Body of pancreas (tissue), 4 donors: ENCODE measurements at regions not wholly inside any gene's neighbourhood (a gene's known extent, or its start where the extent isn't known, plus 50 kb on each side); places are given as distances from the start of the nearest gene placed in this dataset.

Source experiments
- ATAC-seq: fragments of 150-250 bp; one replicate; pipeline ENCODE4 v1.9.1; 2016
- DNase-seq, 4 donors: peaks; one replicate each; pipeline ENCODE4 v3.0.0-alpha.2; 2019
- H3K27ac ChIP-seq, 4 donors: fragments of 200-600 bp; sonication (generic); 1 replicate in 3 of 4; 2 replicates in 1 of 4; pipeline versions ENCODE4 v1.5.1 to v1.6.1; 2016 to 2019; ENCODE audit warnings: mild to moderate bottlenecking in 1 of 4, mixed read lengths in 1 of 4, moderate library complexity in 1 of 4
- H3K27me3 ChIP-seq, 2 donors: fragments of 200-600 bp; sonication (generic); one replicate each; pipeline ENCODE4 v1.6.0; 2016; ENCODE audit warnings: mild to moderate bottlenecking in 1 of 2
- H3K36me3 ChIP-seq, 2 donors: fragments of 200-600 bp; sonication (generic); replicated peaks in 1 of 2; 2 replicates each; pipeline ENCODE4 v1.5.1; 2016; ENCODE audit warnings: low read depth in 2 of 2; ENCODE audit not compliant: insufficient read depth in 1 of 2
- H3K4me1 ChIP-seq: fragments of 200-600 bp; sonication (generic); one replicate; pipeline ENCODE4 v1.6.0; 2016
- H3K4me3 ChIP-seq, 2 donors: fragments of 200-600 bp; sonication (generic); 1 replicate in 1 of 2; 2 replicates in 1 of 2; pipeline ENCODE4 v1.5.1; 2016 to 2019
- H3K9me3 ChIP-seq, 3 donors: fragments of 200-600 bp; sonication (generic); 1 replicate in 2 of 3; 2 replicates in 1 of 3; pipeline ENCODE4 v1.5.1; 2016
- CTCF ChIP-seq, 7 experiments: fragments of 450-650 bp in 4 of 7; fragments of 200-600 bp in 3 of 7; sonication (generic) in 3 of 7; IDR thresholded peaks; one replicate each; pipeline ENCODE4 v1.5.1; 2016 to 2019; ENCODE audit warnings: antibody characterized with exemption in 7 of 7
- POLR2A ChIP-seq, 3 donors: fragments of 450-650 bp; IDR thresholded peaks; one replicate each; pipeline ENCODE4 v1.6.1; 2016; ENCODE audit warnings: antibody characterized with exemption in 3 of 3, mild to moderate bottlenecking in 2 of 3
- WGBS, 2 donors: methylation state at CpG; one replicate each; pipeline ENCODE4 v1.1.5; 2017; 5-methylcytosine and 5-hydroxymethylcytosine counted together
- intact Hi-C: fragments of 100-400 bp; cut with DNase I; formaldehyde crosslinking; loops from one replicate; pipeline ENCODE4 v1.15.1; 2023

DNA sequence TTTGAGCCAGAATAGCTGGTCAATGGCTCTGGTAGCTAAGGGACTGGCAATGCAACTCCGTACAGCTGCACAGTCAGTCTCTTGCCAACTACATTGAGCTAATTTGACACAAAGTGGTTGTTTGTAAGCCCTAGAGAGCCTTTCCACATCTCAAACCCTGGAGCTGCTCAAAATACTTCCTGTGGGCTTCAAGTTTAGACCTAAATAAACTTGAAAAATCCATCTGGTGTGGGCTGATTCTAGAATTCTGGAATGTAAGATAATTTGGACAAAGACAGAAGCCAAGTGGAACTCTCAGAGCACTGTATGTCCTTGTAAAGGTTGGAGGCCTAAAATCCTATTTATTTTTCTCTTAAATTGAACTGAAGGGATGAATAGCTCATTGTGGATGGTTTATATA lies 380.8 kb downstream of the SPRY1 start:
- peak in 1 of 4 donors; percentile 6 for DNase-seq
- Histone ChIP-seq H3K27me3 (no peaks in the 10 kb centered on the region), H3K9me3 (no peaks in the 10 kb centered on the region), H3K27ac (no peak overlapping the region), H3K36me3 (no peaks in the 10 kb centered on the region), H3K4me3 (no peak overlapping the region), H3K4me1 (no peaks in the 10 kb centered on the region)
- TF ChIP-seq POLR2A (IDR thresholded peaks at IDR 0.05), result no peak
- TF ChIP-seq CTCF (IDR thresholded peaks at IDR 0.05), result no peak
- intact Hi-C loops, result loop anchor here (10.0 kb wide), 1 partner anchor 487 kb away; no protein-coding TSS in a partner anchor
- ATAC-seq, result peak; percentile 15
- WGBS, 2 donors, result 56 to 79% methylated on average over 1 of the region's 1 CpG

DNA sequence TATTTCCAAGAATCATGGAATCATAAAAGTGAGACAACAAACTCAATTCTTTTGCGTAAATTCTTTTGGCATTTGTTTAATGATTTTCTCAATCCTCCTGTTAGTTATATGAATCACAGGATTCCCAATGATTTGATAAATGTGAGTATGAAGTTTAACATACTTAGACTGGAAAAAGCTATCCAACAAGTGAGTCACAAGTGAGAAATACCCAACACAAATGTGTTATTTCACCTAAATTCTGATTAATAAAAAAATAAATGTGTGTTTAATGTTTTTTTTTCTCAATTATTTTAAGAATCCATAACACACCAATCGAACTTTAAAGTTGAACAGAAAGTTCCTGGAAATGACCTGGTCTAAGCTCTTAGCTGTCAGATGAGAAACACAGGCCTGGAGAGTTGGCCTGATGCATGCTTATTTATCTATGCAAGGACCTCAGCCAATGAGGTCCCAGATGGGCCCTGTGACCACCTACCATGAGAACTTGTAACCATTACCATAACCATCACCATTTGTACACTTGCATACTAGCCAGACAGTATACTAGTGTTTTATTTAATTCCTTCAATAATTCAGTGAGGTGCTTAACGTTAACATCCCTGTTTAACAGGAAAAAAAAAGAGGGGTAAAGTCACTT lies 386.7 kb downstream of the SPRY1 start:
- 72 to 73% methylated on average over 3 of the region's 3 CpGs for WGBS, 2 donors
- Histone ChIP-seq H3K27ac (no peak overlapping the region), H3K4me1 (no peaks in the 10 kb centered on the region), H3K27me3 (no peaks in the 10 kb centered on the region), H3K9me3 (no peaks in the 10 kb centered on the region), H3K36me3 (no peaks in the 10 kb centered on the region), H3K4me3 (no peak overlapping the region)
- no peak for DNase-seq
- intact Hi-C loops, result no loop called here
- ATAC-seq, result no peak
- TF ChIP-seq CTCF (IDR thresholded peaks at IDR 0.05) (no peak), POLR2A (IDR thresholded peaks at IDR 0.05) (no peak)

- DNase-seq (no peak), ATAC-seq (no peak)
- Histone ChIP-seq H3K27me3 (no peaks in the 10 kb centered on the region), H3K9me3 (no peaks in the 10 kb centered on the region), H3K4me3 (no peak overlapping the region), H3K27ac (no peak overlapping the region), H3K4me1 (no peaks in the 10 kb centered on the region), H3K36me3 (no peaks in the 10 kb centered on the region)
- intact Hi-C loops, result no loop called here
- TF ChIP-seq CTCF (IDR thresholded peaks at IDR 0.05) (no peak), POLR2A (IDR thresholded peaks at IDR 0.05) (no peak)
Measured at GRCh38 chr4:123783921-123784320, 387.3 kb downstream of the SPRY1 start.

DNA sequence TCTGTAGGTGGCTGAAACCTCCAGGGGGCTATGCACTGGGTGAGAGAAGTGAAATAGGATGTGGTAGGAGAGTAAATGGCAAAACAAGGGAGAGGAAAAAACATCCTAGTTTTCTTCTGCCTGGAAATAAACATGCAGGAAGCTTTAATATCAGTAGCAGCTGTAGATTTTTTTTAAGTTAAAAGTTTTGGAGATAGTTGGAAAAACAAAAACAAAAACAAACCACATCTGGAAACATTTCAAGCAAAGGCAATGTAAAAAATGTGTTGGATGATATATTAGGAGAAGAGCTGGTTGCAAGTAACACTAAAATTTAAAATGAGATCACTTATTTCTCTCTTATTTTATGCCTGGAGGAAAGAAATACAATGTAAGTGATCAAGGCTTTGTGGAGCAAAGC lies 388.0 kb downstream of the SPRY1 start:
- Histone ChIP-seq H3K4me1 (no peaks in the 10 kb centered on the region), H3K4me3 (no peak overlapping the region), H3K9me3 (no peaks in the 10 kb centered on the region), H3K27ac (no peak overlapping the region), H3K27me3 (no peaks in the 10 kb centered on the region), H3K36me3 (no peaks in the 10 kb centered on the region)
- DNase-seq, result no peak
- ATAC-seq, result no peak
- intact Hi-C loops, result no loop called here
- TF ChIP-seq POLR2A (IDR thresholded peaks at IDR 0.05) (no peak), CTCF (IDR thresholded peaks at IDR 0.05) (no peak)

- Histone ChIP-seq H3K27ac (no peak overlapping the region), H3K36me3 (no peaks in the 10 kb centered on the region), H3K9me3 (no peaks in the 10 kb centered on the region), H3K4me3 (no peak overlapping the region), H3K27me3 (no peaks in the 10 kb centered on the region), H3K4me1 (no peaks in the 10 kb centered on the region)
- 51 to 61% methylated on average over 3 of the region's 3 CpGs for WGBS, 2 donors
- TF ChIP-seq POLR2A (IDR thresholded peaks at IDR 0.05) (no peak), CTCF (IDR thresholded peaks at IDR 0.05) (no peak)
- DNase-seq (peak in 3 of 4 donors; percentile 23 to 47 (median 31)), ATAC-seq (peak; percentile 45)
- intact Hi-C loops, result no loop called here
Measured at GRCh38 chr4:123785538-123785937, 388.9 kb downstream of the SPRY1 start.
